GM18519 (cell line): ENCODE measurements at regions not wholly inside any gene's neighbourhood (a gene's known extent, or its start where the extent isn't known, plus 50 kb on each side); places are given as distances from the start of the nearest gene placed in this dataset.

ENCODE experiments used
- ATAC-seq: cut with Tn5 transposase; IDR thresholded peaks from one replicate; pipeline ENCODE4 v1.9.1; 2021; ENCODE audit warnings: mild to moderate bottlenecking, moderate library complexity; ENCODE audit not compliant: unreplicated experiment, low FRiP score

DNA sequence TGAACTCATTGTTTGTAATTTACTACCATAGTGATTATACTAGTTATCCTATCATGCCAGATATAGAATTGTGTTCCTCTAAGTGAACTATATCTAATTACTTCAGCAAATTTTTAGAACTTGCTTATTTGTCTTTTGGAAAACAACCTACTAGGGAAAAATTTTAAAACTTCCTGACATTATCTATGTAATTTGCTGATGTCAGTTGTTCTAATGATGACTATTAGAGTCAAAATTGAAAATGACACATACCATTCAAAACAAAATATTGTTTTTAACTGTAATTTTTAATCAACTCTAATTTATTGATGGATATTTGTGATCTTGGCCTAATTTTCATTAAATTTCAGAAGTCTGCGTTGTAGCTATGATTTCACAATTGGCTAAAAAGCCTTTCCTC is 106.7 kb upstream of the ROBO2 start:
- no peak for ATAC-seq

DNA sequence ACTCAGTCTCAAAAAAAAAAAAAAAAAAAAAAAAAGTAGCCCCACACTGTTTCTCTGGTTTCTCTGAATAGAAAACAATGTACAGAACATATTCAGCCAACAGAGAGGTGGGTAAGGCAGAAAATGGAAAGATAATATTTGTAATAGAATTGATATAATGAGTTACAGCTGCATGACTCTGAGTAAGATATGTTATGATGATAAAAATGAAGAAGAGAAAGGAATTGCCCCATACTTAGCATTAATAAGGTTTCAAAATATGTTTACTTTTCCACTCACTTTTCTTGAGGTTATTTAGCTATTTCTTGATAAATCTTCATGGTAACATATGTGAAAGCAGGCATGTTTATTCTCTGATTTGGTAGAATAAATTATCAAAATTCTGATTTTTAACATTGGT is 100.9 kb upstream of the ROBO2 start:
- no peak for ATAC-seq

DNA sequence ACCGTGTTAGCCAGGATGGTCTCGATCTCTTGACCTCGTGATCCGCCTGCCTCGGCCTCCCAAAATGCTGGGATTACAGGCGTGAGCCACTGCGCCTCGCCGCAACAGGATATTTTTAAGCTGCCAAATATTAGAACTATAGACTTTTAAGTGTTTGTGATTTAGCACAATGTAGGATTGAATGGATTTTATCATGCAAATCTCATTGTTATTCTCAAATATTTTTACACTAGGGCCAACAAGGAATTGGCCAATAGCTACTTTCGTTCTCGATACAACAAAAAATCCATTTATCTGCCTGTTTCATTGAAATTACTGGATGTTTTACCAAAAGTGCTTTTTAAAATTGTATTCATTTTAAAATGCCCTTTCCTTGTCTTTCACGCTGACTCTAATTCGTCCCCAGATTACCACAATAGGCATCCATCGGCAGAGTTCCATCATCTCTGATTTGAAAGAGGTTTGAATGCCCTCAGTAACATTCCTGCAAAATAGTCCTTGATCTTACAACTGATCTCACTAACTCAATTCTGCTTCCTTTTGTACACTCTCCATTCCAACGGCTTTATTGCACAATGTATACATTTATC is 99.6 kb upstream of the ROBO2 start:
- no peak for ATAC-seq

DNA sequence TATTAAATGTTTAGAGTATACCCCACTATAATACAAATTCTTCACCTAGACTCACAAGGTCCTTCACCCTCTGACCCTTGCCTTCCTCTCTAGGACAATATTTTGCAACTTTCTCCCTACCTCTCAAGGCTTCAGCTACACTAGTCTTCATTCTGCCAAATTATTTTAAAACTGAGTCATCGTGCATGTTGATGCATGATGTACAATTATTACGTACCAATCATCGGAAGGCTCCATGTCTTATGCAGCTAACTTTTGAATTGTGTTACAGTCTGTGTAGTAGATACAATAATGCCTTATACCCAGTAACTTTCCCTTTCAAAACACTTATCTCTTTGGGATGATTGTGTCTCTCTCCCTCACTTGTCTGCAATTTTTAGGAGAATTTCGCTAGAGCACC is 98.5 kb upstream of the ROBO2 start:
- no peak for ATAC-seq

DNA sequence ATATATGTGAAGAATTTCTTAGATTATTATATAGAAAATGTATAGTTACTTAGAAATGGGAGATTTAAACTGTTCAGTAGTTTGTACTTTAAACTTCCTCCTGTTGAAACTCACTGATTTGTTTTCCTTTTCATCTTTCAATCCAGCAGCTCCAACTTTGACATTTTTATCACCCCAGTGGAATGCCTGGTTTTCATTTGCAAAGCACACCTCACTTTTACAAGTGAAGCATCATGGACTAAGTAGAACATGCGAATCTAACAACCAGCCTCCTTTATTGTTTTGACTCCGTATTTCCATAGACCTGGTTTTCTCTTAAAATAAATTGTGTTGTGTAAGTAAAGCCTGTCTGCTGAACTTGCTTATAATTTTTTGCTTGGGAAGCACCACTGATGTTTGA is 97.8 kb upstream of the ROBO2 start:
- ATAC-seq, result no peak

DNA sequence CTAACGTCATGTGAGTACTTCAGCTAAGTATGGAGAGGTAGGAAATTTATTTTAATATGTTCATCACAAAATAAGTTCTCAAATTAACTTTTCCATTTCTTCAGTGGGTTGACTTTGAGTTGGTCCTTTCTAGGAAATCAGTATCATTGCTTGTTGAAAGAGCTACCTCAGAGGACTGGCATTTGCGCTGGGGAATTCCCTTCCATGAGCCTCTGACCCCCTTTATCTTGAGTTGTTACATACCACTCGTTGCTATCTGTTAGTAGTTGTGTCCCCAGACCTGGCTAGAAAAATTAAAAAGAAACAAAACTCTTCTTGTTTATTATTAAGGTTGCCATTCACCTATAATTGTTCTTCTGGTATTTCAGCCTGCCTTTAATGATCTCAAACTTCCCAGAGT is 96.8 kb upstream of the ROBO2 start:
- ATAC-seq, result no peak

DNA sequence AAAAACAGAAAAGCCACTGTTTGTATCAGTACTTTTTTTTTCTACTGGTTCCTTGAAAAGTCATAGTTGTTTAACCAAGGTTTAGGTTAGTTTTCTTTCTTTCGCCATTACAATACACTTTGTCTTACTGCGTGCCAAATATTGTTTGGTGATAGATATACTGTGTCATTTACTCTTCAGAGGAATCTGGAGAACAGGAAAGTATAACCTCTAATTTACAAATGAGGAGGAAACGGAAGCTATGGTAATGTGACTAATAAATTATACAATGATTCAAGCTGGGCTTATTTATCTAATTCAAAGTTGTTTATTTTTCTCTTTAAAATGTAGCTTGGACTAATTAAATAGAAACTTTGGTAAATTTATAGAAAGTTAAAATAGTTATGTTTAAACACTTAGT is 96.2 kb upstream of the ROBO2 start:
- no peak for ATAC-seq

GRCh38 chr3:76949033-76949432 is 90.9 kb upstream of the ROBO2 start:
- ATAC-seq, result no peak

- ATAC-seq, result no peak
These were observed 90.4 kb upstream of the ROBO2 start for GRCh38 chr3:76949462-76949861.

DNA sequence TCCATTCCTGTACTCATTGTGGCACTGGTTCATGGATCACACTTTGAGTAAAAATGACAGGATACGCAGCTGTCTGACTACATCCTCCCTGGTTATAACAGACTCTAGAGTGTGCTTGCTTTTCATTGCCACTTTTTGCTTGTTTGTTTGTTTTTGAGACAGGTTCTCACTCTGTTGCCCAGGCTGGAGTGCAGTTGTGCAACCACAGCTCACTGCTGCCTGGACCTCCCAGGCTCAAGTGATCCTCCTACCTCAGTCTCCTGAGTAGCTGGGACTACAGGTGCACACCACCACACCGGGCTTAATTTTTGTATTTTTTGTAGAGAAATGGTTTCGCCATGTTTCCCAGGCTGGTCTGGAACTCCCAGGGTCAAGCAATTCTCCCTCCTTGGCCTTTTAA is 89.3 kb upstream of the ROBO2 start:
- no peak for ATAC-seq

- ATAC-seq, result no peak
These were observed 85.5 kb upstream of the ROBO2 start for GRCh38 chr3:76954412-76954811.

DNA sequence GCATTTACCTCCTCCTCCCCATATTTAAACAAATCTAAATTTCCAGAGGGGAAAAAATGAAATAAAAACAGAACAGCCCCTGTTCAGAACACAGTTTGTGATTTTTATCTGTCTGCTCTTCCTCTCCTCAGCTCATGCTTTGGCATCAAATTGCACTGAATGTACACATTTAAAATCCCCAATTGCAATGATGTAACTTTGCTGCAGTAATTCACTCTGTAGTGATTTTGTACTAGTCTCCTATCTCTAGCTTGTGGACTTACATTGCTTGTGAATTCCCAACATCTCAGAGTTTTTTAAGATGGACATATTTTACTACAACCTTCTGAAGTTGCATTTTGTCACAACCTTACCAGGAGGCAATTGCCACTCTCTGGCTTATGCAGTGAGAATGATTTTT is 81.6 kb upstream of the ROBO2 start:
- no peak for ATAC-seq

DNA sequence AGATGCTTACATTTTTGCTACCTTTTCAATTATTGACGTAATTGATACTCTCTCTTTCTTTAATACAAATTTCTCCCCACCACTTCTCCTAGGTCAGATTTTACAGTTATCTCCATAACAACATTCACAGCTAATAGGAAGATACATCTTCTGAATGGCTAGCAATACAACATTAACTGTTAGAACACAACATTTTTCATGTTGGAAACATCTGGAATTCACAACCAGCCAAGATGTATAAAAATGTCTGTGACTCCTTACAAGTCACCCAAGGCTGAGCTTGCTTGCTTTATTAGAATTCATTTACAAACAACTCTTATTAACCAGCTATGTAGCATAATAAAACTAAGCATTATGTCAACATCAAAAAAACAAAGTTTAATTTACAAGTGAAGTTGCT is 81.0 kb upstream of the ROBO2 start:
- no peak for ATAC-seq

- ATAC-seq, result no peak
These were observed 78.6 kb upstream of the ROBO2 start for GRCh38 chr3:76961284-76961683.

GRCh38 chr3:76965122-76965725 is 74.7 kb upstream of the ROBO2 start:
- ATAC-seq, result no peak

DNA sequence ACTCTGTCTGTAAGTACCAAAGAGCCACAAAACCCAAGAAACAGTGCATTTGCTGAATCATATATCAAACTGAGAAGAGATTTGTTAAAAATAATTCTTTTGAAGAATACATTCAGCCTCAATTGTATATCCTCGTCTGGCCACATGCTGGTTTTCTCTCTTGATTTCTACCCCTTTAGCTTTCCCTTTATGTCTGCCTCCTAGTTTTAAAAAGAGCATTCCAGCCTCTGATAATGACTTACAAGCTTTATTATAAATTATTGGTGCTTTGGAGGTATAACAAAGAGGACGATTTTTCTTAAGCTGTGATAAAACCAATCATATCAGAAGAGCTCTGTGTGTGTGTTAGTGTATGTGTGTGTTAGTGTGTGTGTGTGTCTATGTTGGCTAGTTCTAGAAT is 70.4 kb upstream of the ROBO2 start:
- ATAC-seq, result no peak

DNA sequence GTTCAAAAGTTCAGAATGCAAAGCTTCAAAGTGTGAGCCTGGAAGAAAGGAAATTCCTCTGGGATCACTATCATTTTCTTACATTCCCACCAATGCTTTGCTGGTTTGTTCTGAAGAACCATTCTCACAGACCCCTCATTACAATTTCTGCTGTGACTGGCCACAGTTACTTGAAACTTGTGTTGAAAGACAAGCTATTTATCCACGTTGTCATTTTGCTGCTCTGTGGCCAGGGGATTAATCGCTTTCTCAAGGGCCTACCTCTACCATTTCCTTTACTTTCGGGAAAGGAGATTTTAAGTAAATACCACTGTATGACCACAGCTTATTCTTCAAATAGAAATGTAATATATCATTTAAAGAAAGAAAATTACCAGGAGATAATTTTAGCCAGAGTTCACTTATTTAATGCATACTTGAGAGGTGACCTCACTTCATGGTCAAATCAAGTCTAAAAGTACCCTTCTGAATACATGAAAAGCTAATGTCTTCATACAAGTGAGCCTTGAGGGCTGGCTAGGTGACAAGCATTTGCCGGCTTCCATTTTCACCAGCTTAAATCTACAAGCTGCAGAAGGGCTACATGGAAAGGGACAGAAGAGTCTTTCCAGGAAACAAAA is 69.8 kb upstream of the ROBO2 start:
- ATAC-seq, result no peak

DNA sequence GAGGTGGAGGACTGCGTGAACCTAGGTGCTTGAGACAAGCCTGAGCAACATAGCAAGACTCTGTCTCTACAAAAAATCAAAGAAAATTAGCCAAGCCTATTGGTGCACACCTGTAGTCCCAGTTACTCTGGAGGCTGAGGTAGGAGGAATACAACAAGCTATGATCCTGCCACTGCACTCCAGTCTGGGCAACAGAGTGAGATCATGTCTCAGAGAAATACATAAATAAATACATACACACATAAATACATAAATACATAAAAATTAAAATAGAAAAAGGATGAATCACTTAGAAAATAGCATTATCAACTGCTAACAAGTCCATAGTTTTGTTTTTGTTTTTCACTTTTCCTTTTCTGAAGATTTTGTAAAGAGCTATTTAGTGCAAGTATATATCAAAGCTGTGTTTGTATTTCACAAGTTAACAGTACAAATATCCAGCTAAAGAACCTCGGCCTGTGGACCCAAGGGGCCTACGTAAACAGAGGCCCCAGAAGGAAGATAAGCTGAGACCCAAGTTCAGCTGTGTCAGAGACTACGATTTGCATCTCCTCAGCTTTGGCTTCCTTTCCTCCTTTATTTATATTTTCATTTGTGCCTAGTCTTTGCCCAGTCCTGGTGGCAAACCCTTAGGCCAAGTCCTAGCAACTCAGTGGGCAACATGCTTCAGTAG is 67.1 kb upstream of the ROBO2 start:
- no peak for ATAC-seq

DNA sequence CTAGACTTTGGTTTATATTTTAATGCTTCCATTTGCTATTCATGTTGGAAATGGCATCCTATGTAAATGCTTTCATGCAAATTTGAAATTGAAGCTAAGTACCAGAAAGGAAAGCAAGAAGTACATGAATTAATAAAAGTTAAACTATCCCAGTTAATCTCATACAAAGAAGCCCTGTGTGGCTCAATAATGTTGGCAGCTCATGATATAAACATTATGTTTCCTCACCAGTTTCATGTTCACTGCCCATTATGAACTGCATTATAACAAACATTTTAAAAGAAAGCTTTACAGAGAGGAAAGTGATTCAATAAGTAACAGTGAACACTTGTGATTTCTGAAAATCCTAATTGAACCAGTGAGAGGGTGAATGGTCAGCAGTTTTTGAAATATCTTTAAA is 62.9 kb upstream of the ROBO2 start:
- ATAC-seq, result no peak

DNA sequence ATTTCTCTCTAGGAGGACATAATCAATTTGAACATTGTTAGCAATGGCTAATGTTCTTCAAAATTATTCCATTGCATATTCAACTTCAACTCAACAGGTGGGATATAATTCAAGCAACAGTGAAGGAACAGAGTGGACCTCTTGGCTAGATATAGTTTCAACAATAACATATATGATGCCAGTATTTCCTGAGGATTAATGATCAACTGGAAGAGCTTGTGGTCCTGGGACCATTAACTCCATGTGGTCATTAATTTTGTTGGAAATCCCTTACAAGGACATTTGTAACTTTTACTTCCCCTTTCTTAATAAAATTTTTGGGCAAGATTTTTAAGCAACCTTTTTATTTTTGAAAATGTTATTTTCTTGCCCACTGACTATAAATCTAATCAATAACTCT is 54.3 kb upstream of the ROBO2 start:
- ATAC-seq, result no peak

DNA sequence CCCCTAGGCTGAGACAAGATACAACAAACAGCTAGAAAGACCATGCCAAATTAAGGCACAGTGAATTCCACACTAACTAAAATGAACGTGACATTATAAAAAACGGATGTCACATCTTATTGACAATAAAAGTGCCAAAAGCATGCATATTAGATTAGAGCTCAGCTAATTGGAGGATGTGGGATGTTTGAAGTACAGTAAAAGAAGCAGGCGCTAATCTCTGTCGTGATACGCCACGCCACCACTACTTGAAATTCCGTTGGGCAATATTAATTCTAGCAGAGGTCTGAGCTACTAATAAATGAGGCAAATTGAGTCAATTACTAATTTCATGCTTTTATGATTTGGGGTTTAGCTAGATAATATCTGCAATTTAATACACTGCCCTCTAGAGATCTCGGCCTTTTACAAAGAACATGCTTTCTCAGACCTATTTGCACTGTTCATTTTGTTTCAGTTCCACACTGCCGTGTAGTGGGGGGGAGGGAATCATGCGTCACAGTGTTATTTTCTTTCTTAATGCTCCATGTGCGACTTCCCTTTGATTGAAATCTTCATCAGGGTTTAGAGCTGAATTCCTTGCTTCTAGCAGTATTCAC is 52.9 kb upstream of the ROBO2 start:
- ATAC-seq, result no peak
